Stomach (tissue), 4 donors: ENCODE measurements at regions not wholly inside any gene's neighbourhood (a gene's known extent, or its start where the extent isn't known, plus 50 kb on each side); places are given as distances from the start of the nearest gene placed in this dataset.

Experiments used
- EP300 ChIP-seq: sonication (generic); formaldehyde crosslinking; IDR thresholded peaks from one replicate; pipeline ENCODE4 v1.6.1; 2017; ENCODE audit warnings: antibody characterized with exemption
- POLR2AphosphoS5 ChIP-seq, 3 donors: sonication (generic); formaldehyde crosslinking; IDR thresholded peaks; one replicate each; pipeline ENCODE4 v1.6.1; 2016; ENCODE audit warnings: antibody characterized with exemption in 3 of 3
- TF ChIP-seq, protein P1 (sequence below), 7 experiments: fragments of 450-650 bp in 4 of 7; fragments of 200-600 bp in 3 of 7; sonication (generic) in 3 of 7; IDR thresholded peaks; one replicate each; pipeline ENCODE4 v1.5.1; 2016 to 2019; ENCODE audit warnings: antibody characterized with exemption in 7 of 7, control low read depth in 2 of 7, mild to moderate bottlenecking in 1 of 7

DNA sequence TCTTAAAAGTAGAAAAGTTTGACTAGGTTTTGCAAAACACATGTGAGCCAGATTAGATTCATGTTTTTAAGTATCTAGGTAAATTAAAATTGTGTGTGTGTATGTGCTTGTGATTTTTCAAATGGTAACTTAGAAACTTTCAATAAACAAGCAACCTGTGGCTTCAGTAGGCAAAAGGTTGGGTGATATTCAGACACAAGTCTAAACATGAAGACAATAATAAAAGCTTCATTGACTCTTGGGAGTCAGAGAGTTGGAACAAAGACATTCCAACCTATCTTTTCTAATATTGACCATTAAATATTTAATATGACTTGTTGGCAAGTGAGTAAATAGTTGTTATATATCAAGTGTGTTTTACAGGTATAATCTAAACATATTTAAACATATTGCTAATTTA, 1049.6 kb upstream of the ADGRL4 start:
- TF ChIP-seq, protein P1, sequence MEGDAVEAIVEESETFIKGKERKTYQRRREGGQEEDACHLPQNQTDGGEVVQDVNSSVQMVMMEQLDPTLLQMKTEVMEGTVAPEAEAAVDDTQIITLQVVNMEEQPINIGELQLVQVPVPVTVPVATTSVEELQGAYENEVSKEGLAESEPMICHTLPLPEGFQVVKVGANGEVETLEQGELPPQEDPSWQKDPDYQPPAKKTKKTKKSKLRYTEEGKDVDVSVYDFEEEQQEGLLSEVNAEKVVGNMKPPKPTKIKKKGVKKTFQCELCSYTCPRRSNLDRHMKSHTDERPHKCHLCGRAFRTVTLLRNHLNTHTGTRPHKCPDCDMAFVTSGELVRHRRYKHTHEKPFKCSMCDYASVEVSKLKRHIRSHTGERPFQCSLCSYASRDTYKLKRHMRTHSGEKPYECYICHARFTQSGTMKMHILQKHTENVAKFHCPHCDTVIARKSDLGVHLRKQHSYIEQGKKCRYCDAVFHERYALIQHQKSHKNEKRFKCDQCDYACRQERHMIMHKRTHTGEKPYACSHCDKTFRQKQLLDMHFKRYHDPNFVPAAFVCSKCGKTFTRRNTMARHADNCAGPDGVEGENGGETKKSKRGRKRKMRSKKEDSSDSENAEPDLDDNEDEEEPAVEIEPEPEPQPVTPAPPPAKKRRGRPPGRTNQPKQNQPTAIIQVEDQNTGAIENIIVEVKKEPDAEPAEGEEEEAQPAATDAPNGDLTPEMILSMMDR (IDR thresholded peaks at IDR 0.05) = no peak
- TF ChIP-seq POLR2AphosphoS5 (IDR thresholded peaks at IDR 0.05) (no peak), EP300 (no peak)
